Sigmoid colon (tissue), 6 donors: ENCODE measurements at regions not wholly inside any gene's neighbourhood (a gene's known extent, or its start where the extent isn't known, plus 50 kb on each side); places are given as distances from the start of the nearest gene placed in this dataset.

Experiments
- DNase-seq: peaks from one replicate; pipeline ENCODE4 v3.0.0-alpha.2; 2019
- H3K27ac ChIP-seq, 4 donors: fragments of 200-600 bp; sonication (generic); one replicate each; pipeline ENCODE4 v1.5.1; 2016 to 2019; ENCODE audit warnings: mild to moderate bottlenecking in 1 of 4
- H3K27me3 ChIP-seq, 3 donors: fragments of 200-600 bp; sonication (generic); one replicate each; pipeline ENCODE4 v1.5.1; 2019; ENCODE audit warnings: mild to moderate bottlenecking in 1 of 3
- H3K36me3 ChIP-seq, 4 donors: fragments of 200-600 bp; sonication (generic); one replicate each; pipeline ENCODE4 v1.5.1; 2016 to 2019
- H3K4me1 ChIP-seq, 4 donors: fragments of 200-600 bp; sonication (generic); one replicate each; pipeline ENCODE4 v1.5.1; 2017 to 2019
- H3K4me3 ChIP-seq, 4 donors: fragments of 200-600 bp; sonication (generic); one replicate each; pipeline ENCODE4 v1.5.1; 2017 to 2019; ENCODE audit warnings: mild to moderate bottlenecking in 2 of 4, moderate library complexity in 1 of 4
- H3K9me3 ChIP-seq, 4 donors: fragments of 200-600 bp in 3 of 4; sonication (generic) in 3 of 4; one replicate each; pipeline versions ENCODE4 v1.5.1 to v1.6.1; 2013 to 2019
- CTCF ChIP-seq, 4 experiments: fragments of 450-650 bp in 3 of 4; fragments of 200-600 bp in 1 of 4; IDR thresholded peaks; one replicate each; pipeline ENCODE4 v1.5.1; 2016 to 2019; ENCODE audit warnings: antibody characterized with exemption in 4 of 4, mild to moderate bottlenecking in 3 of 4, moderate library complexity in 2 of 4
- EP300 ChIP-seq, 4 donors: sonication (generic); formaldehyde crosslinking; IDR thresholded peaks; one replicate each; pipeline ENCODE4 v1.6.1; 2017; ENCODE audit warnings: antibody characterized with exemption in 4 of 4
- POLR2A ChIP-seq, 2 donors: fragments of 450-650 bp; IDR thresholded peaks; one replicate each; pipeline ENCODE4 v1.6.1; 2016; ENCODE audit warnings: antibody characterized with exemption in 2 of 2, mild to moderate bottlenecking in 2 of 2, moderate library complexity in 2 of 2
- POLR2AphosphoS5 ChIP-seq, 4 donors: sonication (generic); formaldehyde crosslinking; IDR thresholded peaks; one replicate each; pipeline ENCODE4 v1.6.1; 2017; ENCODE audit warnings: antibody characterized with exemption in 4 of 4
- WGBS, 2 donors: extraction: QIAGEN DNeasy Blood & Tissue Kit; methylation state at CpG; one replicate each; pipeline ENCODE4 v1.1.7; 2013; 5-methylcytosine and 5-hydroxymethylcytosine counted together
- intact Hi-C: fragments of 100-400 bp; cut with DNase I; formaldehyde crosslinking; loops from one replicate; pipeline ENCODE4 v1.15.1; 2023
- donor health status: healthy with polysubstance abuse.
- donor health status: healthy.

- intact Hi-C loops = no loop called here
- TF ChIP-seq EP300 (IDR thresholded peaks at IDR 0.05) (no peak), POLR2A (IDR thresholded peaks at IDR 0.05) (no peak)
- Histone ChIP-seq H3K27me3 (no peaks in the 10 kb centered on the region), H3K36me3 (no peaks in the 10 kb centered on the region), H3K4me1 (no peaks in the 10 kb centered on the region), H3K27ac (no peak overlapping the region), H3K4me3 (no peak overlapping the region), H3K9me3 (no peaks in the 10 kb centered on the region)
- no peak for DNase-seq
- 96 to 97% methylated on average over 3 of the region's 3 CpGs for WGBS, 2 donors
Measured at GRCh38 chr15:57897870-57898269, 167.6 kb downstream of the ALDH1A2 start.

GRCh38 chr15:57902155-57902554, 163.4 kb downstream of the ALDH1A2 start:
- Histone ChIP-seq H3K27me3 (no peaks in the 10 kb centered on the region), H3K9me3 (no peaks in the 10 kb centered on the region), H3K36me3 (no peaks in the 10 kb centered on the region), H3K27ac (no peak overlapping the region), H3K4me3 (no peak overlapping the region), H3K4me1 (no peaks in the 10 kb centered on the region)
- intact Hi-C loops = no loop called here
- no peak for DNase-seq
- 74 to 88% methylated on average over 1 of the region's 1 CpG for WGBS, 2 donors
- TF ChIP-seq POLR2A (IDR thresholded peaks at IDR 0.05) (no peak), EP300 (IDR thresholded peaks at IDR 0.05) (no peak), CTCF (IDR thresholded peaks at IDR 0.05) (no peak), POLR2AphosphoS5 (IDR thresholded peaks at IDR 0.05) (no peak)
